GM12892 (cell line): ENCODE measurements at regions not wholly inside any gene's neighbourhood (a gene's known extent, or its start where the extent isn't known, plus 50 kb on each side); places are given as distances from the start of the nearest gene placed in this dataset.

Source experiments
- DNase-seq: peaks from one replicate; pipeline ENCODE4 v3.0.0; 2011; ENCODE audit not compliant: insufficient read length
- FAIRE-seq: peaks from 2 replicates; lab custom pipeline; 2011; peaks lifted over from hg19 to GRCh38; lab: Jason Lieb, UNC
- POLR2A ChIP-seq: IDR thresholded peaks from 2 replicates; pipeline ENCODE4 v1.6.1; 2011; ENCODE audit warnings: low read depth, low read length, control low read depth
- POLR2AphosphoS5 ChIP-seq: IDR thresholded peaks from 2 replicates; pipeline ENCODE4 v1.6.1; 2011; ENCODE audit warnings: low read depth, low read length, control low read depth
- TAF1 ChIP-seq: IDR thresholded peaks from 2 replicates; pipeline ENCODE4 v1.6.1; 2011; ENCODE audit warnings: low read depth, mild to moderate bottlenecking, control low read depth, low read length, borderline replicate concordance

DNA sequence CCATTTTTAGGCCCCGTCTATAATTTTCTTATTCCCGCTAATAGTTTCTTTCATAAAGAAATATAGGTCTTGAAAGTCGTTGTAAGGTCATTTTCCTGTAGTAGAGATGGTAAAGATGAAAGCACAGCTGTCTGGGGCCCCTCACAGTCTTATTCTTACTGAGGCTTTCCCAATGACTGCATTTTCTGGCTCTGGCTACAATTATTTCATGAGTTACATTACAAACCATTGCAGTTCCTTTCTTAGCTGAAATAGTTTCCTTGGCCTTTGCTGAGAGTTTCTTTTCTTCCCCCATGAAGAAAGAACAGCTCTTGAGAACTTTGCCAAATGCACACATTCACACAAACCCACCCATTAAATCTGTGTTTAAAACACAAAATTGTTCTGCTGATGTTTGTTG is 113.0 kb downstream of the DYRK2 start:
- DNase-seq, result no peak
- FAIRE-seq, result no peak
- TF ChIP-seq POLR2AphosphoS5 (no peak), POLR2A (no peak), TAF1 (no peak)

DNA sequence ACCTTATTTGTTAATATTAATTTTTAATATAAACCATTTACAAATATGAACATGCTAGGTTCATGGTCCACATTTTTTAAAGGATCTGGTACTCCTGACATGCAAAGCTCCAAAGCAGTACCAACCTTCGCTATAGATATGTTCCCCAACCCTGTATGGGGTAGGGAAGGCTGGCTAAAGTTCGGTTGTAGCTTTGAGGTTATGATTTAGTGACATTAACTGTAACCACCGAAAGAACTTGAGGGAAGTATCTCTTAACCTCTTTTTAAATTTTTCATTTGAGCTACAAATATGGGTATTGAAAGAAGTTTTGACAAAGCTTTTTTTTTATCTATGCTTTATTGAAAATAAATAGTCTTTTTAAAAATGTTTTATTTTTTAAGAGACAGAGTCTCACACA is 115.5 kb downstream of the DYRK2 start:
- no peak for DNase-seq
- TF ChIP-seq TAF1, result no peak
- TF ChIP-seq POLR2A, result no peak
- no peak for TF ChIP-seq POLR2AphosphoS5
- FAIRE-seq, result no peak

DNA sequence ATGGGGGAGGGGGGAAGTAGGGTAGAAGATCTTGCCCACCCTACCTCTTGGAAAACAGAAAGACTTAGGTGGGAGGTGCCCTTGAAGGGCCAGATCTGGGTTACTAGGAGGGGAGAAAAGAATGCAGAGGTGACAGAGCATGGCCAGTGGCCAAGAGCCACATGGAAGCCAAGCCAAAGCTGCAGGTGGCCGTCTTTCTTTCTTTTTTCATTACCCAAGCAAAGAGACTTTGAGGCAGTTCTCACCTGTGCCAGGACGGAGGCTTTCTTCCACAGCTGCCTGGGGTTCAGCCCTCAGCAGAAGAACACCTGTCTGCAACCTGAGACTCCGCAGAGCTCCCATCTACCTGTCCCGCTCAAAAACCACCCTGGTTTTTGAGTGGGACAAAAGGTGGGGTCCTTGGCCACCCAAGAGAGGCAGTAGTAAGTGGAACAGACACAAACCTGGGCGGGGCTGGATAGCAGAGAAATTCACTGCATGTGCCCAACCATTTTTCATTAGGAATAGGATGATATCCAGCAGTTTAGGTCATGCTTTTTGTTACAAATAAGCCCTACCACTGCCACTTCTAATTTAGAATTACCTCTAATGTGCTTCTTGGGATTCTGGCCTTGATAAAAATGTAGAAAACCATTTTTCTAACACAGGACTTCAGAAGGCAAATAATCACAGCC is 116.5 kb downstream of the DYRK2 start:
- TF ChIP-seq TAF1, result no peak
- FAIRE-seq (no peak), DNase-seq (no peak)

DNA sequence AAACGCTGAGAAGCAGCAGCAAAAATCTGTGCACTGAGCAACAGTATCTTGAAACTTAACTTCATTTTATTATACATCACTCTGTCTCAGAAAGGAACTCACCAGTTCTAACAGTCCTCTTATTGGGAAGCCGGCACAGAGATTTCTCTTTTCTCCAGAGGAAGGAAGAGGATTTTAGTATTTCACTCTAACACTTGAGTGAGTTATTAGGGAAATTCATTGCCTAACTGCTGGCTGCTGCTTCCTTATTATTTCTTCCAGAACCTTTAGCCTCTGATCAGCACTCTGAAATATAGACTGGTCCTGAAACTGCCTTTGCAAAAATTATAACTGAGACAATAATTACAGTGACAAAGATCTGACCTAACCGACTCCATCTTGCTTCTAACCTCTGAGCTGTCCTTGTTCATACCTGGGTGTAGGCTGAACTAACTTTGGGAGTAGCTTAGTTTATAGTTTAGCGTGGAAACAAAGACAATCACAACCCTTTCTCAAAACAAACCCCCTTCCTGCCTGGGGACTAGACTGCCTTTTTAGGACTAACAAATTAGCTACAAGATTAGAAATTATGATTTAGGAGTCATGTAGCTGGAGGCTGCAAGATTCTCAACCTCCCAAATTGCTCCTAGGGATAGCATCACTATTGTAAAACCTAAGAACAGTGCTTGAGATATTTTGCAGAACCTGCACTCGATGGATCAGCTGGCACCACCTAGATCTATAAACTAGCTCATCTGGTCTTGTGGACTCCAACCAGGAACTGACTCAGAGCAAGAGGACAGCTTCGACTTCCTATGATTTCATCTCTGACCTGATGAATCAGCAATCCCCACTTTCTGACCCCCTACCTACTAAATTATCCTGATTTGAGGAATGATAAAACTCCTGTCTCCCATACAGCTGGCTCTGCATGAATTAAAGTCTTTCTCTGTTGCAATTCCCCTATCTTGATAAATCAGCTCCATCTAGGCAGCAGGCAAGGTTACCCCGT is 117.5 kb downstream of the DYRK2 start:
- FAIRE-seq (no peak), DNase-seq (no peak)
- TF ChIP-seq POLR2AphosphoS5 (no peak), POLR2A (no peak), TAF1 (no peak)

DNA sequence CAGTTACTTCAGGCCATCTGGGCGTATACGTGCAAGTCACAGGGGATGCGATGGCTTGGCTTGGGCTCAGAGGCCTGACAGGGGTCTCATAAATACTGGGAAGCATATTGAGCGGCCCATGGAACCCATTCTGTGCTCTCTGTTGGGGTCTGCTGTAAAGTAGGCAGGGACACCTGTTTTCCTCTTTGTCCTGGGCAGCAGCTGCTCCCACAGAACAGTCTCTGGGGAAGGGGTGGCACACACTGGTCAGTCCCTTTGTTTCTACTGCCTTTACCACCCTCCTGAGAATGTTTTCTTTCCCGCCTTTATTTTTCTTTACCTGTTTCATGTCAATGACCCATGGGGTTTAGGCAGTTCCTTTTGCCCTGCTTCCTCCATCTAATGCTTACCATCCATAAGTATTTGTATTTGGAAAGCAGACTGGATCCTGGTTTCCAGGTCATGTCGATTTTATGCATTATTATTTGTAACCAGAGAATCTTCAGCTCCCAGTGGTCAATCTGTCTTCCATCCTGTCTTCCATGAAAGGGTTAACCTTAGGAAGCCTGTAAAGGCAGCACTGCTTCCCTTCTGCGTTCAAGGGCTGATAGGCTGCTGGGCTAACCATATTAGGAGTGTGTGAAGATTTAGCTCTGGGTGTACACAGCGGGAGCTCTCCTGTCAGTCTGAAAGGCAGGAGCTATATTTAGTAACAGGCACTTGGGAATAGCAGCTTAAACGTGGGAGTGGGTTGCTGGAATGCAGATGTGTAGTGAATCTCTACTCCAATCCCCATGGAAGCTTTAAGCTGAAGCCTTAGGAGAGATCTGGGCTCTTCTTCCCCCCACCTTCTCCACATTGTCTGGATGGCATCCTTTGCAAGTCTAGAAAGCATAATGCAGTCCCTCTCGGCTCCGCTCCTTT is 124.0 kb downstream of the DYRK2 start:
- FAIRE-seq (no peak), DNase-seq (no peak)
- TF ChIP-seq POLR2A, result no peak
- no peak for TF ChIP-seq TAF1
- TF ChIP-seq POLR2AphosphoS5, result no peak

DNA sequence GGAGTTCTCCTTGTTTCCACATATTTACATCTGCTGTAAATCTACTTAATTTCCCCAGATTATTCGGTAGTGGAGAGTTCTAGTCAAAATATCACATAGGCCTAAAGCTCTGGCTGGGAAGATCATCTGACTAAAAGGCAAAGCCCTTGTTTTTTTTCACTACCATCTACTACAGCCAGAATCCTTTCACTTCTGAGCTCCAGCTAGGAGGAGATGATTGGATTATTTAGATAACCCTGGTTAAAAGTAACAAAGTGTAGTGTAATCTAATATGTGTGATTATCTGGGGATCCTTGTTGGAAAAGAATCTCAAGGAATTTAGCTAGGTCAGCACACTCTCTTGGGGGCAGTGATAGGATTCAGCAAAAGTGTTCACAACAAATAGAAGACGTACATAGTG is 125.4 kb downstream of the DYRK2 start:
- TF ChIP-seq TAF1, result no peak
- no peak for TF ChIP-seq POLR2AphosphoS5
- no peak for TF ChIP-seq POLR2A
- FAIRE-seq (no peak), DNase-seq (no peak)

- DNase-seq, result no peak
- TF ChIP-seq TAF1, result no peak
- TF ChIP-seq POLR2AphosphoS5, result no peak
- TF ChIP-seq POLR2A, result no peak
- FAIRE-seq, result no peak
These were observed 126.5 kb downstream of the DYRK2 start for GRCh38 chr12:67774983-67775587.

DNA sequence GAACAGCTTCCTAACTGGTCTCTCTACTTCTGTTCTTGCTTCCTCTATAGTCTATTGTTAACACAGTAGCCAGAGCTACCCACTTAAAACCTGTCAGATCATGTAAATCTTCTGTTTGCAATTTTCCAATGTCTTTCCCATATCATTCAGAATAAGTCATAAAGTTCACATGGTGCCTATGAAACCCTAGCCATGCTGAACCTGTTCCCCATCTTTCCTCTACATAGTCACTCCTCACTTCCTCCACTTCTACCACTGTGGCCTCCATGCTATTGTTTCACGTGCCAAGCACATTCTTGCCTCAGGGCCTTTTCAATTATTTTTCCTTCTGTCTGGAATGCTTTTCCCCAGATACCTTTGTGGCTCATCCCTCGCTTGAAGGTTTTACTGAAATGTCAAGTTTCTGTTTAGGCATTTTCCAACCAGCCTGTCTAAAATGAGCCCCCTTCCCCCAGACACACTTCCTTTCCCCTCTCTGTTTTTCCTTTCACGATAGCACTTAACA is 132.1 kb downstream of the DYRK2 start:
- TF ChIP-seq POLR2AphosphoS5 (no peak), POLR2A (no peak), TAF1 (no peak)
- DNase-seq, result no peak
- no peak for FAIRE-seq

GRCh38 chr12:67782573-67782972 is 134.0 kb downstream of the DYRK2 start:
- no peak for DNase-seq
- no peak for FAIRE-seq
- TF ChIP-seq POLR2AphosphoS5 (no peak), POLR2A (no peak), TAF1 (no peak)

GRCh38 chr12:67783393-67783792 is 134.8 kb downstream of the DYRK2 start:
- TF ChIP-seq POLR2A (no peak), TAF1 (no peak), POLR2AphosphoS5 (no peak)
- FAIRE-seq (no peak), DNase-seq (no peak)

- DNase-seq (no peak), FAIRE-seq (peak; percentile 30)
- TF ChIP-seq POLR2AphosphoS5, result no peak
- no peak for TF ChIP-seq POLR2A
- no peak for TF ChIP-seq TAF1
These were observed 136.3 kb downstream of the DYRK2 start for GRCh38 chr12:67784831-67785230.
